HG03432 (cell line): ENCODE measurements at regions not wholly inside any gene's neighbourhood (a gene's known extent, or its start where the extent isn't known, plus 50 kb on each side); places are given as distances from the start of the nearest gene placed in this dataset.

Experiments
- ATAC-seq: cut with Tn5 transposase; IDR thresholded peaks from one replicate; pipeline ENCODE4 v1.9.1; 2021; ENCODE audit warnings: mild to moderate bottlenecking, moderate library complexity; ENCODE audit not compliant: unreplicated experiment

- ATAC-seq: no peak
Observed at GRCh38 chr3:101085752-101086151, 92.5 kb upstream of the ABI3BP start.

- ATAC-seq: no peak
Observed at GRCh38 chr3:101084404-101084803, 91.2 kb upstream of the ABI3BP start.

DNA sequence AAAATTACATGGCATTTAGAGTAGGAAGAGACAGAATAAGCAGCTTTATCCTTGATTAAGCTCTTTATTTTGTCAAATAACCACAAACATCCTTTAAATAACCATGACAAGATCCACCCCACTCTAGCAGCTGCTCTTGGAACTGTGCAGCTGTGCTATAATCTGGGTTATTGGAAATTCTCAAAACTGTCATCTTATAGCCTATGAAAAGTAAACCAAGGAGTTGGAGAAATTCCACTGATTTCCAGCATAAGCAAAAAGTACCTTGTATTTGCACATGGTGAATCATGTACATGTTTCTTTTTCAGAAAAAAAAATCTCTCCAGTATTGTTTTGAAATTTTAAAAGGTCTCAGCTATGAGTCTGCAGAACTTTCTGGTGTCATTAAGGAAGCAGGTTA lies 88.8 kb upstream of the ABI3BP start:
- ATAC-seq: no peak

DNA sequence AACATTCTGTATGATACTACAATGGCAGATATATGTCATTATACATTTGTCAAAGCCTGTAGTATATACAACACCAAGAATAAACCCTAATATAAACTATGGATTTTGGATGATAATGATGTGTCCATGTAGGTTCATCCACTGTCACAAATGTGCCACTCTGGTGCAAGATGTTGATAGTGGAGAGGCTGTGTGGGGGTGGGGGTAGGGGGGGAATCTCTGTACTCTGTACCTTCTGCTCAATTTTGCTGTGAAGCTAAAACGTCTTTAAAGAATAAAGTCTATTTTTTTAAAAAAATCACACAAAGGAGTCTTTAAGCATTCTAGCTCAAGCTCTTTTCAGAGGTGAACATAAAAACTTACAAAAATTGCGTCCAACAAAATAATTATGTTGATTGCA lies 88.2 kb upstream of the ABI3BP start:
- no peak for ATAC-seq

DNA sequence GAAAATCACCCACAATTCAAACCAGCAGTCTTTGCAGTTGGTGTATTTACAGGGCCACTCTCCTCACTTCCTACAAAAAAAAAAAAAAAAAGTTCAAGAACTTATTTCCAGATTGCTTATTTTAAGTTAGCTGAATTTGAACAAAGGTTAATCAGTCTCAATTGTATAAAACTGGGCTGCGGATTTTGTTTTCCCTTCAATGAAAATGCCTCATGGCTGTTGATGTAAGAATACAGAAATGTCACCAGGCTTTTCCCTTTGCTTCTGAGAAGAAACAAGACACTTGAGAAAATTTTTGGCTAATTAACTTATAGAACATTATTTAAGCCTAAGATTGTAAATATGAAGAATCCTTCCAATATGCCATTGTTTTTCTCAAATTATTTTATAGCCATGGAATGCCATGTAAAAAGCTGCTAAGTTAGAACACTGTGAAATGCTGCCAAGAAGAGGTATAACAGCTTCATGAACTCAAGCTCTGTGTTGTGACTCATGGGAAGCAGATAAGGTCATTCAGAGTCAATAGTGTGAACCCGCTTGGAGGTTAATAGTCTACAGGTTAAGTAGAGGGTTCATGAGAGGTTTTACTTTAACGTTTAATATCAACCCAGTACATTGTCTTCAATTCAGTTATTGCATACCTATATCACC lies 84.3 kb upstream of the ABI3BP start:
- no peak for ATAC-seq

GRCh38 chr3:101074518-101074917 lies 81.3 kb upstream of the ABI3BP start:
- no peak for ATAC-seq

- no peak for ATAC-seq
Observed at GRCh38 chr3:101072300-101072699, 79.1 kb upstream of the ABI3BP start.

DNA sequence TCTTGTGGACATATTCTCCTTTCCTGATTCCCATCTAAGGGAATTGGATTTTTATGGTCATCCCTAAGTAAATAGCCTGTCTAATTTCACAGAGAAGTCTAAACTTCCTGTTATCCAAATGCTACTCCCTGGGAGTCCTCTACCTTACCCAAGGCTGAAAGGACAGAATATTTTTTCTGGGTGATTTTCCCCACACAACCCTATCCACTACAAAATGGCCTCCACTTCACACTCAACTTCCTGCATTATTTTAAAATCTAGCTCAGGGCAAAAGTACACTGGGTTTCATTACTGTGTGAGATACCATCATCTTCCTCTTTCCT lies 77.5 kb upstream of the ABI3BP start:
- ATAC-seq: no peak

DNA sequence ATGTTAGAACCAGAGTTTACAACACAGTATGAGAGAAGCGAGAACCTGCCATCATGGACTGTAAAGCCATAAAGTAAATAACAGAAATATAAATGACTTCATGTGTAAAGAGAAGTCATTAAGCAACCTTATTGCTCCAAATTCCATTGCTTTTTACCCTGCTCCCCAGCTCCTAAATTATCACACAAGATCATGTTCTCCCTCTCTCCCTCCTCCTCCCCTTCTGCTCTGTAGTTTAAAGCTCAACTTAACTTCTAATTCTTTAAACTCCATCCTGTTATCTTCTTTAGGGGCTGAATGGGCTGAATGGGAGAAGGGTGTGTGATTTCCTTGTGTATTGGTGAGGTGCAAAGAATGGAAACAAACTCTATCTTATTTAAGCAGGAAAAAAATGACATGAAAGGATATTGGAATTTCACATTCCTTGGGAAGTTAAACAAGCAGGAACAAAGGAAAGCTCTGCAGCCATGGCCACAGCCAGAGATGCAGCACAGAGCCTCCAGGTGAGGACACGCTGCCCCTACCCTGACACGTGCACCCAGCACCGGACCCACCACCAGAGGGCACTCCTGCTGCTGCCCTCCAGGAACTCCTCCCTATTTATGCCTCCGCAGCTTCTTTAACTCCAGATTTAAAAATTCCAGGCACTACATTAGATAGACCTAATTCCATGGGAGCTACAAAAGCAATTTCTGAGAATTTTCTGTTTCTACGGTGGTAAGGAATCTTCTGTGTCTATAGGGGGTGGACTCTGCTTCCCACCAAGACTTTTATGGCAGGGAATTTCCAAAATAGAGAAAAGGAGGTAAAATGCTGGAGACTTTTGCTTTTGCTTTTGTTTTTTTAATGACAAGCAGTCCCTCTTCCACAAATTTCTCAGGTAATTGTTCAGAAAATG lies 76.9 kb upstream of the ABI3BP start:
- peak; percentile 87 for ATAC-seq

DNA sequence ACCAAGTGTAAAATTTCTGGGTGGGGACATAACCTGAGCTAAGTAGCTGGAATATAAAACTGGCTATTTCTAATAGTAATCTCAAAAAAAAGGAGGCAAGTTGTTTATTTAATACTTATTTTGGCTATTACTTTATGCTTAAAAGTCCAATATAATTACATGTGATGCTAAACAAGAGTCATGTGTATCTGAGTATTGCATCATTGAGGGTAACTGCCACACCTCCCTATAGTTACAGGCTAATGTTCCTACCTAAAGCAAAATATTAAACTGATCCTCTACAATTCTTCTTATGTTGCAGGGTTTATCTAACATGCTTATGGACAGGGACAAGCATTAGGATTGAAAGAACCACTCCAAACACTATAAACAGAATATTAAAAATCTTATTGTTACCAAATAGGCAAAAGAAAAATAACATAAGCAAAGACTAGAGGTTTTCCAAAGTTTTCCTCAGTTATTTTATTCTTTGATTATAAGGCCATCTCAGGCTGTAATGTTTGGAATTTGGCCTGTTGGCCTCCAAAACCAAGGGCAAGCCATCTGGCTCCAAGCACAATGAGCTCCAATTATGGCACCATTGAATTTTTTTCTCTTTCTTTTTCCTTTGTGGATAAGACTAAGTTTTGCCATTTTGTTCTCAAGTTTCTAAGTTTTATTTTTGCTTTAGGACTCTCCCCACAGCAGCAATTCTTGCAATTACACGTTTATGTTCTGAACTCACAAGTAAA lies 75.8 kb upstream of the ABI3BP start:
- ATAC-seq: no peak

- ATAC-seq: no peak
Observed at GRCh38 chr3:101066711-101067129, 73.5 kb upstream of the ABI3BP start.

DNA sequence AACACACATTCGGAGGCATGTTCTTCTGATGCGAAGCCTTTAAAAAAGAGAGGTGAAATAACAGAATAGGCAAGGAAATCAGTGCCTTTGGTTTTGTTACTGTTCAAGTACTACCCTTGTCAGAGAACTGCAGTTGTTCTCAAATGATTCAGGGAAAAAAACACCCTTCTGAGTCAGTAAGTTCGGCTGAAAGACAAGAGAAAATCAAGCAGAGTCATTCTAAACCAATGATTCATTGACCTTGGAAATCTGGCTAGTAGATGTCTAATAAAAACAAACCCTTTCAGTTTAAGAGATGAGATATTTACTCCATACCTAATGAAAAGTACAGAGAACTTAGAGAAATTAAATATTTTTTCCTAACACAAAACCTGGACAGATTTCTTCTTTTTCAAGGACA lies 72.7 kb upstream of the ABI3BP start:
- ATAC-seq: no peak

- no peak for ATAC-seq
Observed at GRCh38 chr3:101063401-101063800, 70.2 kb upstream of the ABI3BP start.

DNA sequence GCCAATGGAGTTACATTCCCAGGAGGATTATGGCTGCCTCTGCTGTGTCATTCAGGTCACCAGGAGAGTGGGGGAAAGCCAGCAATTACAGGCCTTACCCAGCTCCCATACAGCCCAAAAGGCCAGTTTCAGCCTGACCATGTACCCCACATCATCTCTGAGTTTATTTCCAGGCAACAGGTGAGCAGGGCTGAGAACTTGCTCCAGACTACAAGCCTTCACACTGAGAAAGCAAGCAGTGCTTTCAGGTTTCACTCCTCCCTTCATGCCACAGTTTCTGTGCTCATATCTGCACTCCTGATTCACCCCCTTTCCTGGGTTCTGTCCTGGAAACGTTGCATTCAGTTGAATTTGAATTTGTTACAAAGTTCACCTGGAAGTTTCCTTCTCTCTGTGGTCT lies 68.1 kb upstream of the ABI3BP start:
- no peak for ATAC-seq

DNA sequence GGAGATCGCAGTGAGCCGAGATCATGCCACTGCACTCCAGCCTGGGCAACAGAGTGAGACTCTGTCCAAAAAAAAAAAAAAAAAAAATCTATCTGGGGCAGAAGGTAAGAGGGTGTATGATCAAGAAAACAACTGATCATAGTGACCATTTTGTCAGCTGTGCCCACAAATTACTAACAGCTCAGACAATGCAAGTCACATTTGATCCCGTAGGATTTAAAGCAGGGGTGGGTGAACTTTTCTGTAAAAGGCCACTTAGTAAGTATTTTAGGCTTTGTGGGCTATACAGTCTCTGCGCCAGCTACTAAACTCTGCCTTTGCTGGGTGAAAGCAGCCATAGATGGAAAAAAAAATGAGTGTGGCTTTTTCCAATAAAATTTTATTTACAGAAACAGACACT lies 57.6 kb upstream of the ABI3BP start:
- ATAC-seq: no peak

DNA sequence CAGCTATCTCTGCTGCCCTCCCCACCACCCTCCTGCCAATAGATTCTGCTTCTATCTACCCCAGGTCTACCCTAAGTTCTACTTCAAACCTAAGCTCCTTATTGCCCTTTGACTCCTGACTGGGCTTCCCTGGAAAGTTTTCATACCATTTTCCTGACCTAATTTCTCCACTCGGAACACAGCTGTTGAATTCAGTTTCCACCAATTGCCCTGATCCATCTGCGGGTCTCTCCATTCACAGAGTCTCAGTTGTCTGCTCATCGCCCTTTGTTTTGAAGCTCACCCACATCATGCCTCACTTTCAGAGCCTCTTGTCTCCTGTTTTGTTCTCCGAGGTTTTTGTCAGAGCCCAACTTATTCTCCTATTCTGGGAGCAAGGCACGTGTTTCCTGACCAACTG lies 56.8 kb upstream of the ABI3BP start:
- no peak for ATAC-seq

GRCh38 chr3:101049532-101049931 lies 56.3 kb upstream of the ABI3BP start:
- no peak for ATAC-seq

DNA sequence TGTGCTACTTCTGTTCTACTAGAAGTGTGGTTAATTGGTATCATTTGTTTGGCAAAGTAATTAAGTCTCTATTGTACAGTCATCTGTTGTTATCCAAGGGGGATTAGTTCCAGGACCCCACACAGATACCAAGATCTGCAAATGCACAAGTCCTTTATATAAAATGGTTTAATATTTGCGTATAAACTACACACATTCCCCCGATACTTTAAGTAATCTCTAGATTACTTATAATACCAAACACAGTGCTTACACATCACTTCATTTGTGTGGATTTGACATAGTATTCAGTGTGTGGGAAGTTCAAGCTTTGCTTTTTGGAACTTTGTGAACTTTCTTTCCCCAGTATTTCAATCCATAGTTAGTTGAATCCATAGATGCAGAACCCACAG lies 50.5 kb upstream of the ABI3BP start:
- ATAC-seq: no peak

DNA sequence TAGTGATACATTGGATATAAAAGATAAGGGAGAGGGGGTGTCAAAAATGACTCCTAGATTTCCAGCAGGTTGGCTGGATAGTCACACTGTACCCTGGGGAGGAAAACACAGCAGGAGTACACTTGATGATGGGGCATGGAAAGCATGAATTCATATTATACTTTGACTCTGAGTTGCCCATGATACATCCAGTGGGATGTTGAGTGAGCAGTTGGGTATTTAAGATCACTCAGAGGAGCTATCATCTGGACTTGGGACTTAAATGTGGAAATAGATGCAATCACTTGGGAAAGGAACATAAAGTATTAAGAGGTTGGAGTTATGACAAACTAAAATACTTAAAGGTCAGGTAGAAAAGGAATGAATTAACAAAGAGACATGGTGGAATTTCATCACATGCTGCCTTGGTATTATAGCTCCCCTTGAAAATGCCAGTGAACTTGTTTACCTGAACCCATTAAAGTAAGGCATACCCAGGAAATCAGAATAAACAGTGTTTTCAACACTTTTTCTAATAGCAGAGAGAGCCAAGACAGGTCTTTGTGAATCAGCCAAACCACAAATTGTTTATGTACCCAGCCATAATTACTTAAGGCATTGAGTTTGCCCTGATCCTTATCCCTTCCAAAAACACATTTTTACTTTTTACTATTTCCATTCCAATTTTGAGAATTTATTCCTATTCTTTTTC lies 49.9 kb upstream of the ABI3BP start:
- no peak for ATAC-seq
